HG03175 (cell line): ENCODE measurements at regions not wholly inside any gene's neighbourhood (a gene's known extent, or its start where the extent isn't known, plus 50 kb on each side); places are given as distances from the start of the nearest gene placed in this dataset.
A peak's percentile ranks its signal among the peaks of the same experiment; 100 is the strongest.

Experiments
- ATAC-seq: cut with Tn5 transposase; IDR thresholded peaks from one replicate; pipeline ENCODE4 v1.9.1; 2021; ENCODE audit warnings: mild to moderate bottlenecking, moderate library complexity; ENCODE audit not compliant: unreplicated experiment

DNA sequence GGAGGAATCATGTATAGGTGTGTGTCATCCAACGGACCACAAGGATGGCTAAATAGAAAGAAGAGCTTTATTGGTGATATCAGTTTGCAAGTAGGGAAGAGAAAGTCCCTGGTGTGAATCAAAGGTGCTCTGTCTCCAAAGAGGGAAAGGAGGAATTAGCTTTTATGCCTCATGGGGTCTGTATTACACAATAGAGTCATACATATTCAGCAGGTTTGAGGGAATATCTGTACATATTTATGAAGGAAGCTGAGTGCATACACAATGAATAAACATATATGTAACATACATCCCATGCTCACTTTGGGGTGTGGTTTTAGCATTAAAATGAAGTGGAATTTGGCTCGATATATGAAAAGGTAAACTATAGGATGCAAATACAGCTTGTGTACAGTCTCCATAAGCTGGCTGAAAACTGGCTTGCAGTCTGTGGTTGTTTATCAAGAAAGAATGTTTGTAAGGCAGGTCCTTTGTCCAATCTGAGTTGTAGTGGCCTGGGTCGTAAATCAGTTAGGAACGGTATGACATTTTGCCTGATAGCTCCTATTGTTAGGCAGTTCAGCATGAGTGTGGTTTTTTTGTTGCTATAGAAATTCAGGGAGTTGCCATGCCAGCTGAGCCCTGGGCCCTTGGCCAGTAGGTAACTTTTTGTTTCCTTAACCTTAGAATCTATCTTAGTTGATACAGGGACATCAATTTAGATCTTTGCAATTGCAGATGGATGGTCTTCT is 198.0 kb upstream of the ZP4 start:
- no peak for ATAC-seq

- ATAC-seq: no peak
Observed at GRCh38 chr1:238073991-238074390, 183.3 kb upstream of the ZP4 start.

DNA sequence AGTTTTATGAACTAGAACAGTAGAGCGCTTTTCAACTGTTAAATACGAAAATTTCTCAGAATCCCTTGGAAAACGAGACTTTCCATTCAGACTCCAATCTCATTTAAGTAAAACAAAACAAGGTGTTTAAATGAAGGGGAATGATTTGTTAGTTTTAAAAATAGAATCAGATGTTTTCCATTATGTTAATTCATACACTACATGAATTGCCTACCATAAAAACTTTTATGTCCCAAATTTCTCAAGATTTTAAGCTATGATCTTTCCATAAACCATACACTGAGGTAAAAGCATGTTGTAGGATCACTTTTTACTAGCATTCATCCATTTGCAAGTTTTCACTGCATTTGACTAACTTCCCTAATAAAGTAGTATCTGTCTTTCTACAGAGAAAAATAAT is 180.3 kb upstream of the ZP4 start:
- no peak for ATAC-seq

- ATAC-seq: no peak
Observed at GRCh38 chr1:238063454-238063853, 172.7 kb upstream of the ZP4 start.

DNA sequence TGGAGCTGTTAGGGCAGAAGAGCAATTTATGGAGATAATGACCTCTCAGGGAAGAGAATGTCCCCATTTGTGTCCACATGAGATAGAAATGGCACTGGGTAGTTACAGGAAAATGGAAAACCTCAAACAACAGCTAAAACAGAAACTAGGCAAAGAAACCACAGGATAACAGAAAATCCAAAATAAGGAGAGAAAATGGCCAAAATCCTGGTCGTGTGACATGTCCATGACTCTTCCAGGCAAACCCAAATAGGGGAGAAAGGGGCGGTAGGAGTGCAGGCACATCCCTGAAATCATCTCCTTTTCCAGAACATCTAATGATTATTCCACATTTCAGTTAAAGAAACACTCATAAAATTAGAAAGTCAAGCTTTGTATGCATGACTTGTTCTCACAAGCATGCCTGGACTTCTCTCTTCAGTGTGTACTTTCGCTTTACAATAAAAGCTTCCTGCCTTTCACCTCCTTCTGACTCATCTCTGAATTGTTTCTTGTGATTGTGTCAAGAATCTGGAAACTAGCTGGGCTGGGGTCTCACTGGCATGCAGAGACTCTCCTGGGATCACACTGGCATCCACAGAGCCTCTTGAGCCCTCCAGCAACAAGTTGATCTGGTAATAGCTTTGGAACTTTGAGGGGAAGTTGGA is 171.4 kb upstream of the ZP4 start:
- no peak for ATAC-seq

- peak; percentile 48 for ATAC-seq
Observed at GRCh38 chr1:238060061-238060460, 169.3 kb upstream of the ZP4 start.

DNA sequence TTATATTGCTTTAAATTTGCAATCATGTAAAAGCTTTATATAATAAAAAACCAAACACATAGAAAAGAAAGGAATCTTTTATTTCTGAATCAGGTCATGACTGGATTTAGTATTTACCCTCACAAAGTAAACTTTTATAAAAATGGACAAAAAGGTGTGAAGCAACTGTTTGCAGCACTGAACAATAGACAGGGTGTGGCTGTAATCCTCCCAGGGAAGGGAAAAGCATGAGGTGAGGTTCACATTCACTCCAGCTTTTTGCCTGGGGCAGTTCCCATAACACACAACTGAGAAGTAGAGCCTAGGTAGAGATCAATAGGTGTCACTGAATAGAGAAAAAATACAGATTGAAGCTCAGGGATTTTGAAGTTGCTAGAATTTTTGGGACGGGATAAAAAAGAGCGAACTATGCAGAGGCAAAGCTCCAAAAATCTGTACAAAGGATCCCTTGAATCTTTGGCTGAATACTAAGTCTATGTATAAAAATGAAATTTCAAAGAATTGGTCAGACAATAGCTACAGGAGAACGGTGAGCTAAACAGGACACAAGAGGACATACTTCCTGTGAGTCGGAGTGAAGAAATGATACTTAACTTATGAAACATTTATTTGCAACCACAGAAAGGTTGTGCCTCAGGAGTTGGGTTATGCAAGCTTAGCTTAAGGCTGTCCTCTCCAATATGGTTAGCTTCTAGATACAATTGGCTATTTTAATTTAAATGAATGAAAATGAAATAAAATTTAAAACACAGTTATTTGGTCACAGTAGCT is 162.0 kb upstream of the ZP4 start:
- ATAC-seq: no peak

GRCh38 chr1:238029126-238029525 is 138.4 kb upstream of the ZP4 start:
- ATAC-seq: no peak

DNA sequence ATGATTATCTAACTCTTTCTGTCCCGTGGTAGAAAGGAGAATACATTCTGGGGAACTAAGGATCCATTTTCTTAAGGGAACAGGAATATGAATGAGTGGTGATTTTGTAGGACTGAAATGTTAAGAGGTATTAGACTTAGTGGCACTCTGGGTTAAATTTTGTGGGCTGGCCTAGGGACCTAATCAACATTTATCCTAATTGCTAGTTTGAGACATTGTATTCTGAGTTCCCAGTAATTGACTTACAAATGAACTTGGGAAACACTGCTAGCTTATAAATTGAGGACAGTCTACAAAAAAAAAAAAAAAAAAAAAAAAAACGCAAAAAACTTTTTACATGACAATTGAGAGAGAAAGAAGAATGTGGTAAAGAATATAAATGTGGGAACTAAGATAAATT is 136.6 kb upstream of the ZP4 start:
- no peak for ATAC-seq

- ATAC-seq: no peak
Observed at GRCh38 chr1:238023137-238023536, 132.4 kb upstream of the ZP4 start.

DNA sequence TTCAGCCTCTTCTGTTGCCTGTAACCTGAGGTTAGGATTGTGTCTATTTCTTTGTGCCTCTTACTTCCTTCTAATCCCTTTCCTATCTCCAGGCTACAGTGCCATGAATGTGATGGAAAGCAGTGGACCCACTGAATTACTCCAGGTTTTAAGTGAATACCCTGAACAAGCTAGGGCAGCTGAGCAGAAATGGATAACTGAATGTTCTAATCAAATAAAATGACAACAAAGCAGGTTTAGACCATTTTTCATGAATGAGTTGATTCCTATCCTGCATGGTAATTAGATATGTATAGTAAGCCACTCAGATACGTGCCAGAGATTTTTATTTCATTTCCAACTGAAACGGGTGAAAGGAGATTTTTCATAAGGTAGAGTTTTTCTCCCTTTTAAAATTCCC is 127.5 kb upstream of the ZP4 start:
- no peak for ATAC-seq

DNA sequence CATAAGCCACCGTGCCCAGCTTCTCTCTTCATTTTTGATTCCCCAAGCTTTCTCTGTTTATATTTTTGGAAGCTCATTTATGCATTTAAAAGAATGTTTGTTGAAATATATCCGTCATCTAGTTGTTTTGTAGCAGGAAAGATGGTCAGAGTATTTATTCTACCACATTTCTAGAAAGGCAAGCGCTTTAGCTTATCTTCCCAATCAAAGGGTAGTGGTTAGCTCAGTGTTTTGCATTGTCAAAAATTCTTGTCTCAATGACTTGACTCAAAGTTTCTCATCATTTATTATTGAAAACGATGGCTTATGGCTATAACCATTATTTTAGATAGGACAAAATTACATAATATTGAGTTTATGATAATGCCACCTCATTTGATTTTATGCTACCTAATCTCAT is 116.1 kb upstream of the ZP4 start:
- no peak for ATAC-seq

- ATAC-seq: no peak
Observed at GRCh38 chr1:238005116-238005515, 114.4 kb upstream of the ZP4 start.

DNA sequence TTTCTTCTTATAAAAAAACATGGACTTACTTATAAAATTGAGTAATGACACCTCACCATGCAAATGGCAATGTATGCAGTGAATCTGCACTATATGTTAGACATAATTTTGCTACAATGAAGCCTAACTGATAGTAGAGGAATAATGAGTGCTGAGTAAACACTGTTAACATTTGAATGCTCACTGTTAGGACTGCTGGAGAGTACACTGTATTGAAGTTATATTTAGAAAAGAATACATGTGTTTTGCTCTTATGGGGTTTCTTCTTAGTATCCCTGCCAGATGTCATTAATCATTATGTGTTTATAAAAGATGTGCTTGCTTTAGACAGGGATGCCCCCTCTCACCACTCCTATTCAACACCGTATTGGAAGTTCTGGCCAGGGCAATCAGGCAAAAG is 111.1 kb upstream of the ZP4 start:
- no peak for ATAC-seq

DNA sequence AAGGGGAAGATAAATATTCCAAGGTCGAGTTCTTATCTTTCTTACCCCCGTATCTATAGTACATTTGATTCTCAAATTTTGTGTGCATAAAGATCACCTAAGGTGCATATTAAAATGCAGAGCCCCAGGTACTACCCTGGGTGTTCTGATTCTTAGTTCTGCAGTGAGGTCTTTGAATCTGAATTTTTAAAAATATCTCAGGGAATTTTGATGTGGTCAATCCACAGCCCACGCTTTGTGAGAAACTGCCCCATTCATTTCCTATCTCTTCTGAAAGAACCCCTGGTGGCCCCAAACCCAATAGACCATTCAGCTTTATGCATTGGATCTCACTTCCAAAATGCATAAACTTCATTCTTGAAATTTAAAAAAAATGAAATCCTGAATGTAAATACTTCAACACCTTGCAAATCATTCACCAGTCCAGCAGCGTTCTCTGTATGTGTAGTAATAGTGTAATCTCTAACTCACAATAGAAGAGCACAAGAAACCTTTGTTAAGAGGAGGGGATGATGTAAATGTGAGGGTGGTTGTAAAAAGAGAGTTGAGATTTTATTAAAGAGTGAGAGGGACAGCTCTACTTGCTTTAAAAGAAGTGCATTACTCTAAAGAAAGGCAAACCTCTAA is 108.8 kb upstream of the ZP4 start:
- ATAC-seq: no peak

- no peak for ATAC-seq
Observed at GRCh38 chr1:237998581-237998980, 107.9 kb upstream of the ZP4 start.

- no peak for ATAC-seq
Observed at GRCh38 chr1:237983496-237983895, 92.8 kb upstream of the ZP4 start.

GRCh38 chr1:237981223-237981622 is 90.5 kb upstream of the ZP4 start:
- ATAC-seq: no peak

DNA sequence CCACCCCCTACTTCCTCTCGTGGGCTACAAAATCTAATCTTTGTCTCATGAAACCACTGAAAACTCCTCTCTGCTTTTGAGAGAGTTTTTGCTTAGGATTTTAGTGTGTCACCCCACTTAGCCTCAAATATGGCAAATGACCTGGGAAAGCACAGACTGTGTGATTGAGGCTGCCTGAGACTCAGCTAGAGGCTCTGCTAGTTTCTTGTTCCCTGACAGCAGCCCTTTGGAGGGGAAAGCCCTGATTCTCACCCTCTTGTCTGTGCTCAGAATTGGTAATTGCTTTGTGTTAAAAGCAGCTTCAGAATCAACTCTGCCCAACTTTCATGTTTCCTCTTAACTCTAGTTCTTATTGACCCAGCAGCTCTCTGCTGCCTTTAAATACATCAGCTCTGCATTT is 85.6 kb upstream of the ZP4 start:
- ATAC-seq: no peak

GRCh38 chr1:237975903-237976302 is 85.2 kb upstream of the ZP4 start:
- ATAC-seq: no peak

- no peak for ATAC-seq
Observed at GRCh38 chr1:237975376-237975775, 84.7 kb upstream of the ZP4 start.

DNA sequence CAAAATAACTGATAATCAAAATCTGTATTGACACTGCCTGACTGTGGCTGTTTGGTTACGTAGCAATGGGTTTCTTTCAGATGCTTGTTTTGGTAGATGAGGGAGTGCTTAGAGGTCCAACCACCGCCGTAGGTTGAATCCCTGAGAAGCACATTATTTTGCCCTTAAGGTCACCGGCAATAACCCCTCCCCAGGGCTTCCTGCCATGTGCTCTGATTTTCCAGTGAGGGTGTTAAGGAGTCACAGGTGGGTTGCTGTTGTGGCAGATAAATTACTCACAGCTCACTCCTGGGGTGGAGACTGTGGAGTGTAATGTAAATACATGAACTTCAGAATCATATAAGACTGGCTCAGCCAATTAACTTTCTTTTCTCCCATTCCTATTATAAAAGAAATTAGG is 81.5 kb upstream of the ZP4 start:
- no peak for ATAC-seq
